ENCODE measurements at regions not wholly inside any gene's neighbourhood (a gene's known extent, or its start where the extent isn't known, plus 50 kb on each side); places are given as distances from the start of the nearest gene placed in this dataset.

- no peak for DNase-seq (ENCODE audit: low spot score)
Measured at GRCh38 chr1:239678181-239678580, 291.8 kb downstream of the CHRM3 start.

GRCh38 chr1:239682046-239682445, 295.7 kb downstream of the CHRM3 start:
- DNase-seq (ENCODE audit: low spot score), result no peak

DNA sequence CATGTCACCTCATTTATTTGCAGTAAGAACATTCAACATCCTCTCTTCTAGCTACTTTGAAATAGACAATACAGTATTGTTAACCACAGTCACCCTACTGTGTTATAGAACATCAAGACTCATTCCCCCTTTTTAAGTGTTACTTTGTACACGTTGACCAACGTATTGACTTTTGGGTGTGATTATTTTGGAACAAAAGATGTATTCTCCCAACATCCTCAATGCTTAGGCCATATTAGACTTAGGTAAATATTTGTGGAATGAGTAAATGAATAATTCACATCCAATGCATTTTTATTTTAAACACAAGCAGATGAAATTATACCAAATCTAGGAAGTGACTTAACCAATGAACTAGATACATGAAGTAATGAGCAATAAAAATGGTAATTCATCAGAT, 296.6 kb downstream of the CHRM3 start:
- no peak for DNase-seq (ENCODE audit: low spot score)

- no peak for DNase-seq (ENCODE audit: low spot score)
Measured at GRCh38 chr1:239686386-239686785, 300.0 kb downstream of the CHRM3 start.

DNA sequence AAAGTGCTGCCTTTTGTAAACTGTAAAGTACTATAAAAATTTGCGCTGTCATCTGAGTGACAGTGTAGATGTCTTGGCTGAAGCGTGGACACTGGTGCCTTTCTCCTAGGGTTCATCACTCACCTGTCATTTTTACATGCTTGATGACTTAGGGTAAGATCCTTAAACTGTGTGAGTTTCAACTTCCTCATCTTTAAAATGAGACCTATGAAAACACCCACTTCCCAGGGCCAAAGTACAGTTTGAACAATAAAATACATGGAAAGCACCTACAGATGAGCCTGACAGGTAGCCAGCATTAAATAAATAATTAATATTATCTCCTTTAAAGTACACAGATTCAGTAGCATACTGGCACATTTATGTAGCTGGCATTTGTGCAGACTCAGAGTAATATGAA, 309.9 kb downstream of the CHRM3 start:
- DNase-seq (ENCODE audit: low spot score), result no peak

GRCh38 chr1:239700667-239701066, 314.3 kb downstream of the CHRM3 start:
- no peak for DNase-seq (ENCODE audit: low spot score)

DNA sequence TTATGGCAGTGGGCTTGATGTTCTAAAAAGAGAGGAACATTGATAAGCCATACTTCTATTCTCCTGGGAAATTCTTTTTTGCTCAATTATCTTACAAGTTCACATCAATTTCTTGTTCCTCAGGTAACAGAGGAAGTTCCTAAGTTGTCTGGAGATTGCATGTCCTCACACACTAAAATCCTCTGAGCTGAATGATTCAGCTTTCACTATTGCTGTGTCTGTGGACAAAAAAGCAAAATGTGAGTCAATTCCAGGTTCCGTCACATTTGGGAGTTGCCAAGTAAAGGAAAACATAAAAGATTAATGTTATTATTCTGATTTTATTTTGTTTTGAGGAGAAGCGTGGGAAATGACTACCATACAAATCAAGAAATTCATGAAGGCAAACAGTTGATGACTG, 316.7 kb downstream of the CHRM3 start:
- no peak for DNase-seq (ENCODE audit: low spot score)

GRCh38 chr1:239706245-239706892, 320.0 kb downstream of the CHRM3 start:
- no peak for DNase-seq (ENCODE audit: low spot score)

- DNase-seq (ENCODE audit: low spot score), result no peak
Measured at GRCh38 chr1:239707615-239708014, 321.2 kb downstream of the CHRM3 start.

DNA sequence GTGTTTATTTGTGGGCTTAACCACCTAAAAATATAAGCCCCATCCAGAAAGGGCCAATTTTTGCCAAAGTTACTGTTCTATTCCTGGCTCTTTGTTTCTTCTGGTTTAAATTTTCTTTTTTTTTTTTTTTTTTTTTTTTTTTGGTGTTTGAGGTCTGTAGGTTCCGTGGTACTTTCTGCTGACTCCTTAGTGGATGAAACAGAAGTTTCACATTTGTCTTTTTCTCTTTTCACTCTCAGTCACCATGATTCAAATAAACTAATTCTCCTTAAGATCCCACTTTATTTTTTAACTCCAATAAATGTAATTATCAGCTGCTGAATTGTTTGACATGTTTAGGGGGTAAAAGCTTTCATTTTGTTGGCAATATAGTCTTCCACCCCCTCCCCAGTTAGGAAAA, 322.3 kb downstream of the CHRM3 start:
- DNase-seq (ENCODE audit: low spot score), result no peak

DNA sequence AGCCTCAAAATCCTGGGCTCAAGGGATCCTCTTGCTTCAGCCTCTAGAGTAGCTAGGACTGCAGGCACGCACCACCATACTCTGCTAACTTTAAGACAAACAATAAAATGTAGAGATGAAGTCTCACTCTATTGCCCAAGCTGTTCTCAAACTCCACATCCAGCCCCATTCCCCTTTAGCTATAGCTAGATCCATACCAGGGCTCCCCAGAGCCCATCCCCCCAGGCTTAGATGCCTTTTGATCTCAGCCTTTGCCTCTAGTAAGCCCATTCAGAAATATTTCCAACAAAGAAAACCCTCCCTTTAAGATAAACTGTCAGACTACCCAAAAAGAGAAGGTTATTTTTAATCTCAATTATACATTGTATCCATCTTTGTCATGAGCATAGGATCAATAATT, 325.4 kb downstream of the CHRM3 start:
- DNase-seq (ENCODE audit: low spot score), result no peak

DNA sequence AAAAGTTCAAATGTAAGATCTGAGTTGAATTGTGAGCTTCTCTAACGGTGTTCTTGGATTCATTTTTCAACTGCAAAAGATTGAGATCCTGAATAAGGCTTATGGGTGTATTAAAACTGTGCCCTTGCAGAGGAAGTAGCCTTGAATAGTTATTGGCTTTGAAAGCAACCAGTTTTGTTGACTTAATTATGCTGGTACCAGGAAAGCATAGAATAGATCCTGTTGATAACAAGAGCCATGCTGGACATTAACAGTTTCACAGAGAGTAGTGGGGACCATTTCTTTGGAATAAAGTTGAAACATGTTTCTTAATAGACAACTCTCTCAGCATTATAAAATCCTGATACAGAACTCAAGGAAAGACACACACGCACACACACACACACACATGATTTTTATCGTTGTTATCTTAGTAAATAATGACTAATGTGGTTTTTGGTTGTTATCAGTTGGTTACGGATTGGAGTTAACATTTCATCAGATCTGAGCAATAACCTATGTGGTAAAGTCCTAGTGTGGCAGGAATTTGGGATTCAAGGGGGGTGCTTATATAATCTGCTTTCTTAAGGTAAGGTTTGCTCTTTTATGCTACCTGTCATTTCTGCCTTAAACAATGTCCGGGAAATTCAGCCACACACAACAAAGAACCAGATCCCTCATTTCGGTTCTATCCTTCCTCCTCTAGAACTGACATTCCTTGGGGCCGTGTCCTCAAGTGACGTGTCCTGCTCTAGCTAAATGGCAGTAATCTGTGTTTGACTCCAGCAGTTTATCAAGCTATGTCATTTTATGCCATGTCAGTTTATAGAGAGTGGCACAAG, 330.9 kb downstream of the CHRM3 start:
- DNase-seq (ENCODE audit: low spot score), result no peak

GRCh38 chr1:239717918-239718184, 331.5 kb downstream of the CHRM3 start:
- DNase-seq (ENCODE audit: low spot score), result no peak

- DNase-seq (ENCODE audit: low spot score), result no peak
Measured at GRCh38 chr1:239718571-239718970, 332.2 kb downstream of the CHRM3 start.

DNA sequence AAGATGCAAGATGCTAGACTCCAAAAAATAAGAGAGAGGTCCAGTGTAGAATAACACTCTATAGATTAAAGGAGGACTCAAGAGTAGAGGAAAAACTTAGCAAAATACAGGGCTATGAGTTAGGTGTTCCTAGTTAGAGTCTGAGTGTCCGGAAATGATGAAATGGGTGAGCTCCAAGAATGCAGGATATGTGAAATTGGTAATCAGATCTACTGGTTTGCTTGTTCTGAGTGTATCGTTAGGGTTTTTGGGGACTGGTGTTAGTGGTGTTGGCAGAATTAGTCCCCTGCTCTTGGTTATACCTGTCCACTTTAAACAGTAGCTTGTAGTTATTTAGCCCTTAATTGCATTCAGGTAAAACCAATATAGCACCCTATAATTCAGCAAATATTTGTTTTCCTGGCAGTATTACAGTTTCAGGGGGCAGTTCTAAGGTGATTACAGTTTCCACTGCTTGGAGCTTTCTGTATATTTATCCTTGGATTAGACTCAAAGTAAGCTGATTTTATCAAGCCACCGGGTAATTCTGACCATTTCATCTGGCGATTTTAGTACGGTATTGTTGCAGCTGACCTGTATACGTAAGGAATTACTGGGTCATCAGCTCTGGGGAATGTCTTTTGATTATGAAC, 332.7 kb downstream of the CHRM3 start:
- no peak for DNase-seq (ENCODE audit: low spot score)

GRCh38 chr1:239719642-239720258, 333.4 kb downstream of the CHRM3 start:
- no peak for DNase-seq (ENCODE audit: low spot score)

GRCh38 chr1:239722035-239722434, 335.7 kb downstream of the CHRM3 start:
- no peak for DNase-seq (ENCODE audit: low spot score)

GRCh38 chr1:239723776-239724367, 337.5 kb downstream of the CHRM3 start:
- no peak for DNase-seq (ENCODE audit: low spot score)

GRCh38 chr1:239725371-239725770, 339.0 kb downstream of the CHRM3 start:
- no peak for DNase-seq (ENCODE audit: low spot score)

DNA sequence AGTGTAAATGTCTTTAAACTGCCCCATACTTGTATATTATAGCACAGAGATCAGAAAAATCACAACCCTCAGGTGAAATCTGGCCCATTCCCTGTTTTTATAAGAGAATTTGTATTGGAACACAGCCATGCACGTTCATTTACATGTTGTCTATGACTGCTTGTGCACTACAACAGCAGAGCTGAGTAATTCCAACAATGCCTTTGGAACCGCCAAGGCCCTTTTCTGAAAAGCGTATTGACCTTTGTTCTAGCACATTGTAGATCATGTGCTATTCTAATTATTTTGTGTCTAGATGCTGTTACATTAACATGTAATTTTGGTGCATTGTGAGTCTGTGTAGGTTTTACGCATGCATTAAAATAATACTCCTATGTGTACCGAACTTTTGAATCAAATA, 339.6 kb downstream of the CHRM3 start:
- no peak for DNase-seq (ENCODE audit: low spot score)

GRCh38 chr1:239730378-239730777, 344.0 kb downstream of the CHRM3 start:
- no peak for DNase-seq (ENCODE audit: low spot score)

DNA sequence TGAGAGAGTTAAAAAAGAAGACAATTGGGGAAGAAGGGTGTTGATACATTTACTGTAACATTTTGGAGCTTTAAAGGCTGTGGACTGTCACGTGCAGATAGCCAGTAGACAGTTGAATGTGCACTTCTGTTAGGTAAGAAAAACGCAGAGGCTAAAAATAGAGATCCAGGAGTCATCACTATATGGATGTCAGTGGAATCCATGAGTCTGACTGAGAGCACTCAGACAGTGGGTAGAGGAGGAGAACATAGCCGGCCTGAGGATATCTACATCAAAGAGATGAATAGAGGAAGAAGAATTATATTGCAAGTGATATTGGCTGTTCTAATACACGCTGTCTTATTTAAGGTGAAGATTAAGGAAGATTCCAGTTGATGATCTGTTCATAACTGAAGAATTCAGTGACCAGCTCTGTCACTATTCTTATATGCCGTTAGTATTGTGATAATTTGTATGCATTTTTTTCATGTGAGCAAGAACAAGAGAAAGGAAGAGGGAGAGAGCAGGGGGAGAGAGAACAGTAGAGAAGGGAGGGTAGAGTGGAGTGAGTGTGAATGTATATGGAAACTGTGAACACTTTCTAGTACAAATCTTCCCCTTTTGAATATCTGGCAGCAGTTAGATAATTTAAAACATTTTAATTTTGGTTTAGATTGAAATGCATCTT, 344.8 kb downstream of the CHRM3 start:
- no peak for DNase-seq (ENCODE audit: low spot score)

Measured in HuH-7.5 (cell line).